ENCODE measurements at regions not wholly inside any gene's neighbourhood (a gene's known extent, or its start where the extent isn't known, plus 50 kb on each side); places are given as distances from the start of the nearest gene placed in this dataset.

- intact Hi-C loops (cut with micrococcal nuclease), result no loop called here
Measured at GRCh38 chr21:31470896-31471694, 127.0 kb upstream of the TIAM1 start.

- intact Hi-C loops (cut with micrococcal nuclease), result loop anchor here (5.0 kb wide), 1 partner anchor 46 kb away; no protein-coding TSS in a partner anchor
Measured at GRCh38 chr21:31460980-31461379, 116.9 kb upstream of the TIAM1 start.

GRCh38 chr21:31459457-31459856 lies 115.4 kb upstream of the TIAM1 start:
- intact Hi-C loops (cut with micrococcal nuclease), result no loop called here

GRCh38 chr21:31457675-31458074 lies 113.6 kb upstream of the TIAM1 start:
- intact Hi-C loops (cut with micrococcal nuclease), result no loop called here

GRCh38 chr21:31456201-31456600 lies 112.1 kb upstream of the TIAM1 start:
- intact Hi-C loops (cut with micrococcal nuclease), result no loop called here

- intact Hi-C loops (cut with micrococcal nuclease), result no loop called here
Measured at GRCh38 chr21:31455506-31455905, 111.4 kb upstream of the TIAM1 start.

GRCh38 chr21:31450980-31451379 lies 106.9 kb upstream of the TIAM1 start:
- intact Hi-C loops (cut with micrococcal nuclease), result no loop called here

- intact Hi-C loops (cut with micrococcal nuclease), result loop anchor here (5.0 kb wide), 1 partner anchor 53 kb away; no protein-coding TSS in a partner anchor
Measured at GRCh38 chr21:31449921-31450535, 106.0 kb upstream of the TIAM1 start.

- intact Hi-C loops (cut with micrococcal nuclease), result loop anchor here (5.0 kb wide), 1 partner anchor 51 kb away; no protein-coding TSS in a partner anchor
Measured at GRCh38 chr21:31448496-31448895, 104.4 kb upstream of the TIAM1 start.

- intact Hi-C loops (cut with micrococcal nuclease), result loop anchor here (2.0 to 5.0 kb wide), 3 partner anchors 50 to 315 kb away; no protein-coding TSS in a partner anchor
Measured at GRCh38 chr21:31447505-31447904, 103.4 kb upstream of the TIAM1 start.

GRCh38 chr21:31446226-31446855 lies 102.3 kb upstream of the TIAM1 start:
- intact Hi-C loops (cut with micrococcal nuclease), result loop anchor here (1.0 to 5.0 kb wide), 5 partner anchors 49 to 314 kb away; no protein-coding TSS in a partner anchor

- intact Hi-C loops (cut with micrococcal nuclease), result loop anchor here (5.0 kb wide), 1 partner anchor 48 kb away; no protein-coding TSS in a partner anchor
Measured at GRCh38 chr21:31445137-31445536, 101.1 kb upstream of the TIAM1 start.

GRCh38 chr21:31443736-31444521 lies 99.9 kb upstream of the TIAM1 start:
- intact Hi-C loops (cut with micrococcal nuclease), result no loop called here

GRCh38 chr21:31442339-31442738 lies 98.3 kb upstream of the TIAM1 start:
- intact Hi-C loops (cut with micrococcal nuclease), result no loop called here

GRCh38 chr21:31429506-31429905 lies 85.4 kb upstream of the TIAM1 start:
- intact Hi-C loops (cut with micrococcal nuclease), result loop anchor here (10.0 kb wide), 1 partner anchor 225 kb away; no protein-coding TSS in a partner anchor

GRCh38 chr21:31426235-31426797 lies 82.3 kb upstream of the TIAM1 start:
- intact Hi-C loops (cut with micrococcal nuclease), result loop anchor here (10.0 kb wide), 1 partner anchor 222 kb away; no protein-coding TSS in a partner anchor

- intact Hi-C loops (cut with micrococcal nuclease), result loop anchor here (10.0 kb wide), 1 partner anchor 220 kb away; no protein-coding TSS in a partner anchor
Measured at GRCh38 chr21:31425138-31425537, 81.1 kb upstream of the TIAM1 start.

GRCh38 chr21:31424058-31424457 lies 80.0 kb upstream of the TIAM1 start:
- intact Hi-C loops (cut with micrococcal nuclease), result loop anchor here (10.0 kb wide), 1 partner anchor 219 kb away; no protein-coding TSS in a partner anchor

GRCh38 chr21:31420988-31421387 lies 76.9 kb upstream of the TIAM1 start:
- intact Hi-C loops (cut with micrococcal nuclease), result loop anchor here (10.0 kb wide), 1 partner anchor 216 kb away; no protein-coding TSS in a partner anchor

GRCh38 chr21:31420354-31420753 lies 76.3 kb upstream of the TIAM1 start:
- intact Hi-C loops (cut with micrococcal nuclease), result loop anchor here (10.0 kb wide), 1 partner anchor 216 kb away; no protein-coding TSS in a partner anchor

All from T-helper 1 cell treated with Interleukin-12 subunit alpha and Interleukin-12 subunit beta and Interleukin-4 antibody, amounts not matched to agents 30 ng/mL and 1 ng/mL, for 36 hours (primary cell).